Fibroblast of pulmonary artery (primary cell): ENCODE measurements at regions not wholly inside any gene's neighbourhood (a gene's known extent, or its start where the extent isn't known, plus 50 kb on each side); places are given as distances from the start of the nearest gene placed in this dataset.

Experiments
- DNase-seq: peaks from one replicate; pipeline ENCODE4 v3.0.0-alpha.2; 2010; ENCODE audit warnings: low read depth
- H3K4me3 ChIP-seq: replicated peaks from 2 replicates; pipeline ENCODE4 v1.5.1; 2011; ENCODE audit warnings: low read depth, mild to moderate bottlenecking, control low read depth, low read length, moderate library complexity
- TF ChIP-seq, protein P1 (sequence below): IDR thresholded peaks from 2 replicates; pipeline ENCODE4 v1.5.1; 2011; ENCODE audit warnings: mild to moderate bottlenecking, control low read depth, low read length, inconsistent platforms; ENCODE audit errors: missing control alignments

DNA sequence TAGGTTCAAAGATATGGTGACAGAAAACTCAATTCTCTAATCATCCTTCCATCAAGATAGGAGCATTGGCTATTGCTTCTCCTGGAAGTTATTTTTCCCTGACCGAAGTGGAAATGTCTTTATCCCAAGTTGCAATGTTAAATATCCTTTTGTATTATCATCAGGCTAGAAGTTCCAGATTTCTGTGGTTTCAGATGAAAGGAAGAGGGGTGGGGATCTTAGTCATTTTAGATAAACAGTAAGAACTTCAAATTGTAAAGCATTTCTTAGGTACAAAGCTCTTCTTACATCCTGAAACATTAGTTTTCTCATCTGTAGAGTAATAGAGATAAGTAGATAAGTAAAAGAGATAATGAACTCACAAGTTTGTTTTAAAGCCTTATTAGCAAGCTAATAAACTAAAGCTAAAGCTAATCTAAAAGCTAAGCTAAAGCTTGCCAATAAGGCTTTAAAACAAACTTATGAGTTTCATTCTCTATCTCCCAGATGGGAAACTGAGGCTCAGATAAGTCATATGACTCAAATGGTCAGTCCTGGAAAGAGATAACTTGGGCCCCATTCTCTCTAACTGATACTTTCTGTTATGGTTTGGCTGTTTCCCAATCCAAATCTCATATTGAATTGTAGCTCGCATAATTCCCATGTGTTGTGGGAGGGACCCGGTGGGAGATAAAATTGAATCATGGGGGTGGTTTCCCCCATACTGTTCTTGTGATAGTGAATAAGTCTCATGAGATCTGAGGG, 99.2 kb upstream of the KCNK2 start:
- TF ChIP-seq, protein P1, sequence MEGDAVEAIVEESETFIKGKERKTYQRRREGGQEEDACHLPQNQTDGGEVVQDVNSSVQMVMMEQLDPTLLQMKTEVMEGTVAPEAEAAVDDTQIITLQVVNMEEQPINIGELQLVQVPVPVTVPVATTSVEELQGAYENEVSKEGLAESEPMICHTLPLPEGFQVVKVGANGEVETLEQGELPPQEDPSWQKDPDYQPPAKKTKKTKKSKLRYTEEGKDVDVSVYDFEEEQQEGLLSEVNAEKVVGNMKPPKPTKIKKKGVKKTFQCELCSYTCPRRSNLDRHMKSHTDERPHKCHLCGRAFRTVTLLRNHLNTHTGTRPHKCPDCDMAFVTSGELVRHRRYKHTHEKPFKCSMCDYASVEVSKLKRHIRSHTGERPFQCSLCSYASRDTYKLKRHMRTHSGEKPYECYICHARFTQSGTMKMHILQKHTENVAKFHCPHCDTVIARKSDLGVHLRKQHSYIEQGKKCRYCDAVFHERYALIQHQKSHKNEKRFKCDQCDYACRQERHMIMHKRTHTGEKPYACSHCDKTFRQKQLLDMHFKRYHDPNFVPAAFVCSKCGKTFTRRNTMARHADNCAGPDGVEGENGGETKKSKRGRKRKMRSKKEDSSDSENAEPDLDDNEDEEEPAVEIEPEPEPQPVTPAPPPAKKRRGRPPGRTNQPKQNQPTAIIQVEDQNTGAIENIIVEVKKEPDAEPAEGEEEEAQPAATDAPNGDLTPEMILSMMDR: no peak
- peak; percentile 39 for DNase-seq
- H3K4me3 ChIP-seq: no peak overlapping the region

DNA sequence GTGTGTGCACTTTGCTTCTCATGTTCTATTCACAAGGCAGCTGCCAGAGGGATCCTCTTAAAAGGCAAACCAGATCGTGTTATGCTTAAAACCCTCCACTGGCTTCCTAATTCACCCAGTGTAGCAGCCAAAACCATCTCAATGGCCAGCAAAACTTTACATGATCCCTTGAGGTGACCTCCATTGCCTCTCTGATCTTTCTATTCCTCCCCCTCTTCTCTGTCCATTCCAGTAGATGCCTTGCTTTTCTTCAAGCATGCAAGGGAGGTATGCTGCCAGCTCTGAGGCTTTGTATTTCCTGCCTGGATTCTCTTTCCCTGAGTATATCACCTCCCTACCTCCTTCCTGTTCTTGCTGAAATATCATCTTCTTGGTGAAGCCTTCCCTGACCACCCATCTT, 93.2 kb upstream of the KCNK2 start:
- DNase-seq: peak; percentile 72
- H3K4me3 ChIP-seq: no peak overlapping the region

DNA sequence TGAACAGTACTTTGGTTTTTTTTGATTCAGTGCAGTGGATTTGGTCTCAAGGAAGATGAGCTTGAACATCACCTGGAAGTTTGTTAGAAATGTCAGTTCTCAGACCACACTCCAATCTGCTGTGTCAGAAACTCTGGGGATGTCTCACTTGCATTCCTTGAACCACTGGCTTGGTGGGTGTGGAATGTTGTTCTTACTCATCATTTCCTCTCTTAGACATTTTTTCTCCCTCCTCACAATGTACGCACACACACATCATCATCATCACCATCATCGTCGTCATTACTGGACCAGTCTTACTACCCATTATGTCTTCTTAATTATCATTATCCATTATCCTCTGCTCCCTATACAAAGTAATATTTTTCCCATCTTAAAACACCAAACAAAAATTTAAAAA, 91.9 kb upstream of the KCNK2 start:
- peak; percentile 90 for DNase-seq
- TF ChIP-seq, protein P1: no peak

More for the DNA sequence above, 93.2 kb upstream of the KCNK2 start:
- TF ChIP-seq, protein P1: no peak

DNA sequence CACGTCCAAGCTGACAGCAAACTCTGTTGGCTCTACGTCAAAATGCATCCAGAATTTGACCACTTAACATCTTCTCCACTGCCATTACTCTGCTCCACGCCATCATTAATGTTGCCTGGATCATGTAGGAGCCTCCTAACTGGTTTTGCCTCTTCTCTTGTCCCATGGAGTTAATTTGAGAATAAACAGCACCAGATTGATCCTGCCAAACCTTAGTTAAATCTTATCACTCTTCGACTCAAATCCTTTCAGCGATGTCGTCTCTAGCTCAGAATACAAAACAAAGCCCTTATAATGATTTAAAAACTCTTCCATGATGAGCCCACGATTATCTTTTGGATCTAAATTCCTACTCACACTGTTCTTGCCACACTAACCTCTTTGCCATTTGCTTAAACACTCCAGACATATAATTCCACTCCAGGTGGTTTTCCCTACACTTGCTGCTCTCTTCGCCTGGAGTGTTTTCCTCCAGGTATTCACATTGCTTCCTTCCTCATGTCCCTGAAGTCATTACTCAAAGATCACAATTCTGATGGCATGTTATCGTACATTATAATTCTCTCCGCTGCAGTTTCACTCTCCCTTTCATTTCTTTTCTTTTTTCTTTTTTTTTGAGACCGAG, 90.7 kb upstream of the KCNK2 start:
- H3K4me3 ChIP-seq: no peak overlapping the region
- TF ChIP-seq, protein P1: no peak

More for the DNA sequence above, 91.9 kb upstream of the KCNK2 start:
- H3K4me3 ChIP-seq: no peak overlapping the region

DNA sequence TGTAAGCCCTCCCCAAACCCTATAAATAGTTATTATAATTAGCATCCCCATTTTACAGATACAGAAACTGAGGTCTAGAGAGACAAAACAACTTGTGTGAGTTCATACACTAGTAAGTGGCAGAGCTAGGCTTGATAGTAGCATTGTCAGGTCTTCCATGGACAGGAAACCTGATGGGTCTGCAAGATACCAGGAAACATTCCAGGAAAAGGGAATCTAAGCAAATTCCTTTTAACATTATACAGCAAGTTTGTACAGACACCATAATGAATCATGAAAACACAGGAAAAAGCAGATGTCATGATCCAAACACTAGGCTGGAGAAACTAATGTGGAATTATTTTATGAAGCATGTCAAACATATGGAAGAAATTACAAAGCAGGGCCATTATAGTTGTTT, 89.1 kb upstream of the KCNK2 start:
- TF ChIP-seq, protein P1: no peak
- H3K4me3 ChIP-seq: no peak overlapping the region
- DNase-seq: no peak

More for the DNA sequence above, 90.7 kb upstream of the KCNK2 start:
- no peak for DNase-seq

DNA sequence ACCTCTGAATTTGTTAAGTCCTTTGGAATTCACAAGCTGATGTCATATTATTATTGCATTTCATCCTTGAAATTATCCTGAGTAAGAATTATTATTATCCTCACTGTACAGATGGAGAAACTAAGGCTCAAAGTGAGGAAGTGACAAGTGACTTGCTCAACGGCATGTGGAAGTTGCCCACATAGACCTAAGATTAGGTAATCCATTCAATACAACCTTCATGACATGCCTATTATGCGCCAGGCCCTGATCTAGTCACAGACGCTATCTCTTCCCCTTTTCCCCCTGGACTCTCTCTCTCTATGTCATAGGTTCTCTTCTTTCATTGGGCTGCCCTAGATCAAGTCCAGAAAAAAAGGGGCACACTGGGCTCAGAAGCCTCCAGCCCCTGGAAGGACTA, 84.9 kb upstream of the KCNK2 start:
- H3K4me3 ChIP-seq: no peak overlapping the region
- TF ChIP-seq, protein P1: no peak

More for the DNA sequence above, 84.9 kb upstream of the KCNK2 start:
- no peak for DNase-seq
